C4-2B (cell line): ENCODE measurements at regions not wholly inside any gene's neighbourhood (a gene's known extent, or its start where the extent isn't known, plus 50 kb on each side); places are given as distances from the start of the nearest gene placed in this dataset.
"Not testable (repeated sequence)": the region's sequence is repeated elsewhere in the genome, so short reads cannot be mapped to it uniquely, and the experiment has no call there.

ENCODE experiments used
- H3K27ac ChIP-seq: fragments of 450-650 bp; 2 replicates; pipeline ENCODE4 v1.5.1; 2017
- CTCF ChIP-seq: fragments of 450-650 bp; conservative IDR thresholded peaks from 2 replicates; pipeline ENCODE4 v1.5.1; 2017; ENCODE audit warnings: mild to moderate bottlenecking
- ZFX ChIP-seq: fragments of 450-650 bp; IDR thresholded peaks from 2 replicates; pipeline ENCODE4 v1.6.1; 2017

GRCh38 chr4:126924237-126924636 is 708.5 kb upstream of the INTU start:
- H3K27ac ChIP-seq, result no peak overlapping the region
- no peak for TF ChIP-seq CTCF

GRCh38 chr4:126930059-126930458 is 702.7 kb upstream of the INTU start:
- not testable (repeated sequence) for H3K27ac ChIP-seq

DNA sequence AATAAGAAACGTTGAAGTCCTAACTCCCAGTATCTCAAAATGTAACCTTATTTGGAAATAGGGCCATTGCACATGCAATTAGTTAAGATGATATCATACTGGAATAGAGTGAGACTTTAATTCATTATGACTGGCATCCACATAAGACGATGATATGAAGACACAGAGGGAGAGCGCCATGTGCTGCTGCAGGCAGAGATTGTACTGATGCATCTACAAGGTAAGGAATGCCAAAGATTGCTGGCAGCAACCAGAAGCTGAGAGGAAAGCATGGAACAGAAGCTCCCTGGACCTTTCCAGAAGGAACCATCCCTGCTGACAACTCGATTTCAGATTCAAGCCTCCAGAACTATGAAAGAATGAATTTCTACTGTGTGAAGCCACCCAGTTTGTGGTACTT is 697.0 kb upstream of the INTU start:
- TF ChIP-seq CTCF (no peak), ZFX (no peak)
- H3K27ac ChIP-seq, result no peak overlapping the region

- no peak overlapping the region for H3K27ac ChIP-seq
- TF ChIP-seq CTCF (no peak), ZFX (no peak)
These were observed 695.4 kb upstream of the INTU start for GRCh38 chr4:126937342-126937741.

DNA sequence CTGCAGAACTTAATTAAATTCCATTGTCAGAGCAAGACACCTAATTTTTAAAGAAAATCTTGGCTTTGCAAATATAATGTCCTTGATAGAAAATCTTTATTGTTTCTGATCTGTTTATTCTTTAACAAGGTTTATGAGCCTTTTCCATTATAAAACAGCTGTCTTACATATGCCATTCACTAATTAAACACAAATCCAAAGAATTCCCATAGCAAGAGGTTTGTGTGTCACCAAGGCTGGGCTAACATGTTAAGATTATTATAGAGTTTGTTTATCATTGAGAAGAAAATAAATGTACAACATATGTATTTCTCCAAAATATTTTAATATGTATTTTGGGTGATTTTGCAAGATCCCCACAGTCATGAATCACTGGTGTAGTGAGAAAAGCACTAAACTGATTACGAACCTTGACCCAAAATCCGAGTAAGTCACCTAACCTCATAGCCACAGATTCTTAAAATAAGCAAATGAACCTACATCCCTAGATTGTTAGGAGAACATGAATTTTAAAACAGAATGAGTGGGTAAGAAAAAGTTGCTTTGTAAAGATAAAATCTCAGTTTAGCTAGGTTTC is 694.8 kb upstream of the INTU start:
- H3K27ac ChIP-seq, result no peak overlapping the region
- no peak for TF ChIP-seq ZFX
- no peak for TF ChIP-seq CTCF

DNA sequence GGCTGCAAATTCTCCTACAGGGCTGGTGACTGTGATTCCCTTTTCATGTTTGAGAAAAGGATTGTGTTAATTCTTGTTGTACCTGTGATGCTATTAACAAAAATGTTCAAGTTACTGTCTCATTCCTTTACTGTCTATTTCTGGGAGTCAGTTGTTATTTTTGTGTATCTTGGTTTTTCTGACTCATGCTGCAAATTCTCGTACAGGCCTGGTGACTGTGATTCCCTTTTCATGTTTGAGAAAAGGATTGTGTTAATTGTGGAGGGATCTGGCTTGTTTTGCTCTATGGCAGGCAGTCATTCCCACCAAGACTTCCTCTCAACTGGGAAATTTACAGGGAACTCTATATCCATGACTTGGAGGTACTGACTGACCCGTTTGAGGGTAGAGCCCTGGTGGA is 693.4 kb upstream of the INTU start:
- TF ChIP-seq CTCF (no peak), ZFX (no peak)

GRCh38 chr4:126947536-126947935 is 685.2 kb upstream of the INTU start:
- no peak for TF ChIP-seq ZFX
- no peak for TF ChIP-seq CTCF
- H3K27ac ChIP-seq, result no peak overlapping the region

More for the DNA sequence above, 693.4 kb upstream of the INTU start:
- no peak overlapping the region for H3K27ac ChIP-seq

DNA sequence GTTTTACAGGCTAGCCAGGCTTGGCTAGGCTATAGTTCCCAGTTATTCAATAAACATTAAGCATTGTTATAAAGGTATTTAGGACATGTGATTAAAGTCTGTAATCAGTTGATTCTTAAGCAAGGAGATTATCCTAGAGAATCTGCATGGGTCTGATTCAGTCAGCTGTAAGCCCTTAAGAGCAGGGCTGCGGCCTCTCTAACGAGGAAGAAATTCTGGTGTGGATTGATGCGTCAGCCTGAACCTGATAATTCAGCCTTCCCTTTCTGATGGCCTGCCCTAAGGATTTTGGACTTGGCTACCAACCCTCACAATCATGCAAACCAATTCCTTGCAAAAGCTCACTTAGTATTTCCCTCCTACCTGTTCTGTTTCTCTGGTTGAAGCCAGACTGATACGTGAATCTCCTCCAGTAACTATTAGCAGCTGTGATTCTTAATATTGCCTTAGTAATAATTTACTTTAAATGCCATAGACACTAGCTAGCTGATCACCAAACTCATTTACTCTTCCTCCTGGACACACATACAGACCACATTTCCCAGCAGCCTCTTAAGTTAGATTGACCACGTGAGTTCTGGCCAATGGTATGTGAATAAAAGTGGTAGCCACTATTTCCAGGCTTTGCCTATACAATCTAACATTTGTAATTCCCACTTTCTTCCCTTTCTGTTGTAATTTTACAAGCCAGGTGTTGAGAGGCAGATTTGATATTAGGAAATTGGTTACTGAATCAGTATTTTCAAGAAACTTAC is 678.0 kb upstream of the INTU start:
- TF ChIP-seq CTCF, result no peak
- TF ChIP-seq ZFX, result no peak
- H3K27ac ChIP-seq, result no peak overlapping the region
